ENCODE measurements at regions not wholly inside any gene's neighbourhood (a gene's known extent, or its start where the extent isn't known, plus 50 kb on each side); places are given as distances from the start of the nearest gene placed in this dataset.

- TF ChIP-seq GABPA (IDR thresholded peaks at IDR 0.05 in 1 of 2, conservative IDR thresholded peaks at IDR 0.05 in 1 of 2) = no peak
- no peak for TF ChIP-seq ATF3 (IDR thresholded peaks at IDR 0.05)
- no peak for TF ChIP-seq CTCF (IDR thresholded peaks at IDR 0.05; ENCODE audit: low read depth, low read length, missing input control)
- TF ChIP-seq SP1 (IDR thresholded peaks at IDR 0.05) = no peak
- no peak for TF ChIP-seq RAD21 (IDR thresholded peaks at IDR 0.05)
- TF ChIP-seq HNF4A (conservative IDR thresholded peaks at IDR 0.05) = no peak
- no peak for TF ChIP-seq MAX (IDR thresholded peaks at IDR 0.05)
These were observed 770.4 kb upstream of the GRAMD2B start for GRCh38 chr5:125652761-125653160.

Measured in liver (tissue), 3 donors.